NCI-H2029 (cell line): ENCODE measurements at regions not wholly inside any gene's neighbourhood (a gene's known extent, or its start where the extent isn't known, plus 50 kb on each side); places are given as distances from the start of the nearest gene placed in this dataset.
A peak's percentile ranks its signal among the peaks of the same experiment; 100 is the strongest.

Source experiments
- DNase-seq: peaks from one replicate; lab custom pipeline; 2025; lab: John Stamatoyannopoulos, UW

DNA sequence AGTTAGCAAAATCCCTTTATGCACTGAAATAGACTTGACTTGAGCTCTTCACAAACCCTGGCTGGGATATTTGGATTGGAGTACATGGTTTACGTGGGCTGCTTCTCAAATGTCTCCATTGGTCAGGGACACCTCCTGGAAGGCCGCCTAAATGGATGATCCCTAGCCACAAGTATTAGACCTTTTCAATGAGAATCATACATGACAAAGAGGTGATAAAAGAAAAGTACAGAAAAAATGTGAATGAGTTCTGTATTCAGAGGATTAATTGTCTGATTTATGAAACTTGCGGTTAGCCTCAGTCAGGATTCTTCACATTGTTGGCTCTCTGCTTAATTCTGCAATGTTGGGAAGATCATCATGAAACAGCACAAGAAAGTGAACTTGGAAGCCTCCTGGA lies 752.8 kb upstream of the ADAMTS16 start:
- DNase-seq = no peak

DNA sequence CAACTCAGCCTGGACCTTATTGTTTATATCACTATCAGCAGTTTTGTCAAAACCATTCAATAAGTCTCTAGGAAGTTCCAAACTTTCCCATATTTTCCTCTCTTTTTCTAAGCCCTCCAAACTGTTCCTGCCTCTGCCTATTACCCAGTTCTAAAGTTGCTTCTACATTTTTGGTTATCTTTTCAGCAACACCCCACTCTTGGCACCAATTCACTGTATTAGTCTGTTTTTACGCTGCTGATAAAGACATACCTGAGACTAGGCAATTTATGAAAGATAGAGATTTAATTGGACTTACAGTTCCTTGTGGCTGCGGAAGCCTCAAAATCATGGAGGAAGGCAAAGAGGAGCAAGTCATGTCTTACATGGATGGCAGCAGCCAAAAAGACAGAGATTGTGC lies 744.4 kb upstream of the ADAMTS16 start:
- DNase-seq = no peak

DNA sequence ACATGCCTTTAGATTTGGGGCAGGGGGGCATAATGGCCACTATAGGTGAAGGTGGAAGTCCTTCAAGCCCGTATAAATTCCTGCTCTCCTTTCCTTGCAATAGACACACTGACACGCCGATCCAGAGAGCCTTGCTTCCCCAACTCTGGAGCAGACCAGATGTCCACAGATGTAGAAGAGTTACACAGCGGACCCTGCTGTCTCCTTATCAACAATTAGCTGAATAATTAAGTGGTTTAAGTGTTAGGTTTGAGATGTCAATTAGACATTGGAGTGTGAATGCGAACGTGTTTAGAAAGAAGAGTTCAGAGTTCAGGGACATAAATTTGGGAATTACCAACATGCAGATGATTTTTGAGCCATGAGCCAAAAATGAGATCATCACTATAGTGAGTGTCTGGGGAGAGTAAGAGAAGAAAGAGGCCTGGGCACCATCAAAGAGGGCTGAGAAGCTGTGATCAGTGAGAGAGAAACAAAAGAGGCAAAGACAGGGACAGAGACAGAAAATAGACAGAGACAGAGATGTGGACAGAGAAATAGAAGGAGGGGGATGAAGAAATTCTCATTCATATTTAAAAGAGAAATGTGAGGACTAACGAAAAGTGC lies 734.4 kb upstream of the ADAMTS16 start:
- DNase-seq = no peak

DNA sequence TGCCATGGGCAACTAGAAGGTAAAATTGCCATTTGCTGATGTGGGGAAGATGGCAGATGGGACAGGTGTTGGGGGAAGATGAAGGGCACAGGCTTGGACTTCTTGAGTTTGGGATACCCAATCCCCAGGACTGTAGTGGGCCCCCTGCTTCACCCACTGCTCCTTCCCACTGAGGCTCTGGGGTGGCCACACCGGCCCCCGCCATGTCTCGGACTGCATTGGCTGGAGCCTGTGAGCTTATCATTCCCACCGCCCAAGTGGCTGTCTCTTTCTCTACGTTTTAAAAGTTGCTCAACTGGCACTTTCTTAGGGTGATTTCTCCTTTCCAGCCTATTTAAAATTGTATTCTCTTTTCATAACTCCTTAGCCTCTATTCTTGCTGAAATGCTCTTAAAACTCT lies 730.0 kb upstream of the ADAMTS16 start:
- no peak for DNase-seq

DNA sequence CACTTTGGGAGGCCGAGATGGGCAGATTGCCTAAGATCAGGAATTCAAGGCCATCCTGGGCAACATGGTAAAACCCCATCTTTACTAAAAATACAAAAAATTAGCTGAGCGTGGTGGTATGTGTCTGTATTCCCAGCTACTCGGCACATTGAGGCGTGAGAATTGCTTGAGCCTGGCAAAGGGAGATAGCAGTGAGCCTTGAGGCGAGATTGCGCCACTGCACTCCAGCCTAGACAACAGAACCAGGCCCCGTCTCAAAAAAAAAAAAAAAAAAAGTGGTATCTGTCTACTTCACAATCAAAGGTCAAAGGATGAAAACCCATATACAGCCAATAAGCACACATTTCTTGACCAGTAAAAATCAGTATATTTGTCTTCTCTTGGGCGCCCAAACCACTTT lies 728.5 kb upstream of the ADAMTS16 start:
- no peak for DNase-seq

DNA sequence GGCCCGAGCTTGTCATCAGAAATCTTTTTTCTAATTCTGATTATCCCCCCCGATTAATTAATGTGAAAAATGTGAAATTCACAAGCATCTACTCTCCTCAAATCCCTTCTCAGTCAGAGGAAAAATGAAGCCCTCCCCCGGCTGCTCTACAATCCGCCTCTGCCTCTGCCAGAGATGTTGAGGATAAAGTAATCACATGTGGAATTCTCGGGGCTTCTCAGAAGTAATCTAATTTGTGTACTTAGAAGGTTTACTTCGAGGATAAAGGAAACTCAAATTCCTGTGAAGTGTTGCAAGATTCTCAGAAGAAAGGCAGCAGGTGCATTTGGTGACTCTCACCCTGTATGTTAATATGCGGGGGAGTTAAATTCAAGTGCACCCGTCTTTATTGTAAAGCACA lies 726.1 kb upstream of the ADAMTS16 start:
- no peak for DNase-seq

DNA sequence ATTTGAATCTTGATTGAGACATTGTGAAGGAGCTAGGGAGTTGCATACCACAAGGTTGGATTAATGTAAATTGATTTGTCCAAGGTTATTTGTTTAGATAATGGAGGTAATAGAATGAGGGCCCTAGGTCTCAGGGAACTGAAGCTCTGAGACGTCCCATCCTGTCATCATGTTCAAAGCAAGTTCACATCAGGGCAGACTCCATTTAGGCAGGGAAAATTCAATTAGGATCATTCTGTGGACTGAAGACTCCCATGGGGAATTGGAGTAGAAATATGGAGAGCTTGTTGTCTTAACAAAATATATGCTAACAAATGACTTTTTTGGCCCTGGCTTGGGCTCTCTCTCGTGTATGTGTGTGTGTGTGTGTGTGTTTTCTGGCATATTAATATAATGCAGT lies 722.0 kb upstream of the ADAMTS16 start:
- no peak for DNase-seq

DNA sequence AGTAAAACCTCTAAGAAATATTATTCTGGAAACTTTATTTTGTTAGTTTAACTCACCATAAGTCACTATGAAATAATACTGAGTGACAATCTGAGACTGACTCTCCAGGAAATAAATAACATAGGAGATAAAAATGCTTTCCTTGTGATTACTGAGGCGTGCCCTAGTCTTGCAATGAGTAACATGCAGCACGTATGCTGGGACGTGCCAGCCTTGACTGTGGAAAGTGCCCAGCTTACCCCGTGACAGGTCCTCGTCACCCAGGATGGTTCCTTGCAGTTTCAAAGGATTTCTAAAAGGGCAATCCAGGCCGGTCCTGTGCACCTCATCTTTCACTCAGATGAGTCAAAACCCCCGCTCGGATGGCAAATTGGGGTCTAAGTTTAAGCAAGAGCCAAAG lies 720.8 kb upstream of the ADAMTS16 start:
- DNase-seq = no peak

DNA sequence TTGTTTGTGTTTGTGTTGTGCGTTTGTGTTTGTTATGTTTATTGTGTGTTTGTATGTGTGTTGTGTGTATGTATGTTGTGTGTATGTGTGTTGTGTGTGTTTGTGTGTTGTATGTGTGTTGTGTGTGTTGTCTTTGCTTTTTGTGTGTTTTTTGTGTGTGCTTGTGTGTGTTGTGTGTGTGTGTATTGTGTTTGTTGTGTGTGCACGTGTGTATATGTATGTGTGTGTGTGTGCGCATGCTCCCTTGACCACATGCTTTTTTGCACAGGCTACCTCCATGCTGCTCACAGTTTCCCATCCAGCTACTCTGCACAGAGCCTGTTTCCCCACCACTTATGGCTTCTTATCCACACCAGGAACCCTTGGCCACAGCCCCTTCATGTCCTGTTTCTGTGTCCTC lies 720.0 kb upstream of the ADAMTS16 start:
- DNase-seq = no peak

DNA sequence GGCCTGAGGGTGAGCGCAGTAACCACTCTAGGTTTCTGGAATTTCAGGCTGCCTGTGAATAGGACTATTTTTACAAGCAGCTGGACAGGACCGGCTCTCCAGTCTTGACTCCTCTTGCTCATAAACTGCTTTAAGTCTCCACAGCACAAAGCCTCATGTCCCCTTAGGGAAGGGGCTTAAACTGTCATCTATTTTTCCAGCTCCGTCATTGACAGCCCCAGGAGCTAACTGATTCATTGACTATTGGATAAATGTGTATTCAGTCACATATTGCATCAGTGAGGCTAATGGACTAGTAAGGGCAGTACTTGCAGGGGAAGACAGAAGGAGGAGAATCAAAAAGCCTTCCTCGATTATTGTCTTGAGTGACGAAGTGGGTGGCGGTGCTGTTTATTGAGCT lies 719.4 kb upstream of the ADAMTS16 start:
- no peak for DNase-seq

DNA sequence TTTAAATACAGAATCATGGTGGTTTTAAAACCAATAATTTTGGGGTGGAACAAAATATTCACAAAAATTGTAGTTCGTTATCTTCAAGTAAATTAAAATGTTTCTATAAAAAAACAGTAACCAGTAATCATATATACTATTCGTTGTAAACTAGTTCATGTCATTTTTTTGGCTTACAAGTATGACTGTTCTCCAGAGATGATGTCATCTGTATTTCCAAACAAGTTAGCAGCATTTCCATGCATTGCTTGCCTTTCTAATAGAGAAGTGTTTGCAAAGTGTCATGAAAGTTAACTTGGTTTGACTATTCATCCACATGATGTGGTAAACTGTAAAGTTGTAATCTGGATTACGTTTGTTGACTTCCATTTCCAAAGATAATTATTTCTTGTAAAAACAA lies 717.9 kb upstream of the ADAMTS16 start:
- no peak for DNase-seq

DNA sequence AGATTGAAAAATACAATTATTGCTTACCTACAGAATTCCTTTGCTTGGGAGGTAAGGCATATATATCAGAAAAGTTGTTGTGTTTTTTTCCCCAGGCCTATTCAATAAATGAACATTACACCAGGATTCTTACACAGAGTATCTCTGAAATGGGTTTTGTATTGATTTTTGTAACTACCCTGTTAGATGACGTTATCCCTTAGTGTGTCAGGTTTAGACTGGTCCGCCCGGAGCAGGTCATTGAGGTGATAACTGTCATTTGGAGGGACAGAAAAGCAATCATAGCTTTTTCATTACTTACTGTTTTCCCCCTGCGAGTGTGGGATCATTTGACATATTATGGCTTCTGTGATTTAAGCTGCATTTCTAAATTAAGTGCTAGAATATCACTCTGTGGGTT lies 715.2 kb upstream of the ADAMTS16 start:
- DNase-seq = no peak

DNA sequence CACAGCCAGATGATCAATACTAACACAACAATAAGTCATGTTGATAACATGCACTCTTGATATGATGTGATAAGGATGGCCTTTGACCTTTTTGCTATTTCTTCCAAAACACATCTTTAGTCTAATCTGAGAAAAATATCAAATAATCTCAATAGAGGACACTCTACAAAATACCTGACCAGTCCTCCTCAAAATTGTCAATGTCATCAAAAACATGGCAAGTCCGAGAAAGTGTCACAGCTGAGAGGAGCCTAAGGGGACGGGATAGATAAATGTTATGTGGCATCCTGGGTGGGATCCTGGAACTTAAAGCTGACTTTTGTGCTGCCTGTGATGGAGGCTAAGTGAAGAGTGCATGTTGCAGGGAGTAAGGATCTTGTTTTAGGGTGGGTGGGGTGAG lies 699.6 kb upstream of the ADAMTS16 start:
- DNase-seq = no peak

DNA sequence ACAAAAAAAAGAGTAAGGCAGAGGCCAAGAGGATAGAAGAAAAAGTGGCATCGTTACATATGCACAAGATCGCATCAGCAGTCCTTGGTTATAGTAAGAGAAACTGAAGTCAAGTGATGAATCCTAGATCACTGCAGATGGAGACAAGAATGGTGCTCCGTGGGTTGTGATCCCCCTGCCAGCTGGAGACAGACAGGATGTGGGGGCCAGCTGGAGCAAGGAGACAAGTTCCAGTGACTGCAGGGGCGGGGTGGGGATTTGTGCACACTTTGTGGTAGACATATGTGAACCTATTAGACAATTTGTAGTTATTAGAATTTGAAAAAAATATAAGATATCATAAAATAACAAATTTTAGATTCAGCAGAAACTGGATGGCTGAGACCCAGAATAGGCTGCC lies 697.9 kb upstream of the ADAMTS16 start:
- no peak for DNase-seq

DNA sequence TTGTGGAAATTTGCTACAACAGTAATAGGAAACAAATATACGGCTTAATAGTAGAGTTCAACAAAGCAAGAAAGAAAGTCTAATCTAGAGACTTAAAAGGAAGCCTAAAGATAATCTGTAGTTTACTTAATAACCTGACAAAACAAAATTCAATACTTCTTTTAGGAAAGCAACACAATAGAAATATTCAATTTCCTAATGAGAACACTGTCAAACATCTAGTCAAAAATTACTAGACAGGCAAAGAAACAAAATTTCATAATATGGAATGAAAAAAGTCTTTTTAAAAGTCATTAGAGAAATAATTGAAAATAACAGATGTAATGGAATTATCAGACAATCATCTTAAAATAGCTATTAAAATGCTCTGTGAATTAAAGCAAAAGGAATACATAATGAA lies 692.5 kb upstream of the ADAMTS16 start:
- no peak for DNase-seq

DNA sequence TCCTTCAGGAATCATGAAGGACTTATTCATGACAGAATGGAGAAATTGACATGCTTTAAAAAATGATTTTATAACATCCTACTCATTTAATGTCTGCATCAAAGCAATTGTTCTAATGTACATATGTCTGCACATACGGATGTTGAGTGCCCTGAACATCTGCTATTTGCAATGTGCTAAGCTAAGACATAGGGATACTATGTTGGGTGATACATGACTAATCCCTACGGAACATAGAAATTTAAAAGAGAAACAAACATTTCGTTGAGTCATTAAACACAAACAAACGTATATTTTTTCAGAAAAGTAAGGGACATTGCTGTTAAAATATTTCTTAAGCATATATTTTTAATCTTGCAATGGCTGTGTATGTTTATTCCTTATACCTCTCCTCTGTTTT lies 686.5 kb upstream of the ADAMTS16 start:
- DNase-seq = no peak

DNA sequence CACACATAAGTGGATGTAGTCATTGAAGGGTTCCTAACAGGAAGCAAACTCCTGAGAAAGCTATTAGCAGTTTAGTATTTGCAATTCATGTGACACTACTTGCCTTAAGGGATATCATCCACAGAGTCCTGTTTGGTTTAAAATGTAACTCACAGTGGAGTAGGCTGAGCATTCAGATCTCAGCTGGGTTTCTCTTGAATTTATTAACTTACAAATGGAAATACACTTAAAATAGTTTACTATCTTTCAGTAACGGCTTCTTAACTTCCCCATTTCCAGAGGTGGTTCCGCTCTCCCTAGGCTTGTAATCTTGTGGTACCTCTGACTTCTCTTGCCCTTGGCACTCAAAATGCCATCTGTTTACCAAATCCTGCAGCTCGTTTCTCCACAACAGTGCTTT lies 660.7 kb upstream of the ADAMTS16 start:
- no peak for DNase-seq

DNA sequence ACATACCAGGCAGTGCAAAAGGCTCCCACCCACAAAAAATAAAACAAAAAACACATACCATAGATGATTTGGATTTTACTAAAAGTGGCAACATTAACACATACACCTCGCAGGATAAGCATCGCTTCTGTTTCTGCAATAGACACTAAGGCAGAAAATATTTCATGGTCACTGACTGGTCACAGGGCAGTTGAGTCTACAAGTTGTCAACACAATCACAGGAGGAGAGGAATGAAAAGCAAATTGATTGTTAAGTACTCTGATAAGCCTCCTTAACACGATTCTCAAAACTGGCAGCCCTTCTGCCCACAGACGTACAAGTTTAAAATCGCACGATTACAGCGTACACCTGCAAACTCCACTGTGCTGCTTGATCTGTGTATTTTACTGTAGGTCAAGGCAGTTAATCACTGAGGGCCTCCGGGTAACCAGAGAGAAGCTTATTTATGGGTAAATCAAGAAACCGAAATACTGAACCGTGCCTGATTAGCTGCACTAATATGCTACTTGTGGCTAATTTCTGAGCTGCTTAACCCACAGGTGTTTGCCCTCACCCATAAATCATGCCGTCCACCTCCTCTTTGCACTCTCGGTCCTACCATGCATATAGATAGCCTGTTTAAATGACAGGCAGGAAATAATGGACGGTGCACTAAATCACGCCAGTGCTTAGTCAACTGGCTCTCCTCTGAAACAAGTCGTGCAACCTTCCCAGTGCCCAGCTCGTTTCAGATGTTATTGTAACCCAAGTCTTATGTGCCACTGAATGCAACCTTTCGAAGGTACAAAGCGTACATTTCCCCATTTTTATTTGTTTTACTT lies 659.4 kb upstream of the ADAMTS16 start:
- peak; percentile 31 for DNase-seq

DNA sequence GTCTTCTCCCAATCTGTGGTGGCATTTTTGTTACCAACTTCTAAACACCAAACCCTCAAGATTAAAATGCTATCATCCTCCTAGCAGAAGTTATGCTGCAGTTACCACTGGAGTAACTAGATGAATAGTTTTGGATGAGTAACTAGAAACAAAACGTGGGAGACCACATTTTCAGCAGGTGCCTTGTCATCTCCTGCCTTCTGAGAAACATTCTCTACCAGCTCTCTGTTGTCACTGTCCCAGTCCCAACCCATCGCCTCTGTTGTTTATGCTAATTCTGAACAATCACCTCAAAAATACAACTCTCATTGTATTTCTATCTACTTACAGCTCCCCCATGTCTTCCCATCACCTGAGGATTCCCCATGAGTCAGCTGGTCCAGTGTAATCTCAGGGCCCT lies 652.5 kb upstream of the ADAMTS16 start:
- no peak for DNase-seq

DNA sequence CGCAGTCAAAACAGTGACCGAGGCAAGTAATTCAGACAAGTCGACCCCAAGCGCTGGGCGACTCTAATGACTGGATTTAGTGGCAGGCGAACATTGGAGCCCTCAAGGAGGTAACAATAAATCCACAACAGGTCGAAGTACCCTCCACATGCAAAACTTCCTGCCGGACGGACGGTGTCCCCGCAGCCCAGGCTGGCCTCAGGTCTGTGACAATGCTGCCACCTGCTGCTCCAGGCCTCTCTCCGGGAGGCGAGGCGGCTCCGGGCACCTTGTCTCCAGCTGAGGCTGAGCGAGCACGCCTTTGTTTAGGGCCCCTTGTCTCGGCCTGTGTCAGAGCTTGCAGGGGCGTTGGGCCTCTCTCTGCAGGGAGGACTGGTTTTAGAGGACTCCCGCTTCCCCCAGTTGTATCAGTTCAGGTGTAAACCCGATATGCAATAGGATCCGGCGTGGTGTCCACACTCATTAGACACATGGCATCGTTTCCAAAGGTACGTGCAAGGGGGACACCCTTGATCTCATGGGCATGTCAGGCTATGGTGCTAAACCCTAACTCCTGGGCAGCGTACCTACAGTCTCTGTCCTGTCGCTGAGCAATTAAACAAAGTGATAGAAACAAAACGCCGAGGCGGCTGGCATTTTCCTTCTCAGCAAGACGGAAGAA lies 628.0 kb upstream of the ADAMTS16 start:
- no peak for DNase-seq

DNA sequence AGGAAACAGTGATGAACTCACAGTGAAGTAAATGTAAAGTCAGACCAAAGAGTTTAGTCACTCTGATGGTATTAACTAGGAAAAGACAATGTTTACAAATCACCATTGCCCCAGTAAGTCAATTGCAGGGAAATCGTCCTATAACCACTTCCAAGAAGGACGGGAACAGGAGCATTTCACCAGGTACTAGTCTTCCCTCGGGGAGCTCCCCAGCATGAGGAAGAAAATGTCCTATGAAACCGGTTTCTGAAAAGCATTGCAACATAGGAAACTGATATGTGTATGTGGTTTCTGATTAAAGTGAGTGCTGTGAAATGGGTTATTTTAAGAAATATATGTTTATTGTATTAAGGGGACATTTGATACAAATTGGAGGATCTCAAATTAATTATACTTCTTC lies 626.7 kb upstream of the ADAMTS16 start:
- DNase-seq = no peak

DNA sequence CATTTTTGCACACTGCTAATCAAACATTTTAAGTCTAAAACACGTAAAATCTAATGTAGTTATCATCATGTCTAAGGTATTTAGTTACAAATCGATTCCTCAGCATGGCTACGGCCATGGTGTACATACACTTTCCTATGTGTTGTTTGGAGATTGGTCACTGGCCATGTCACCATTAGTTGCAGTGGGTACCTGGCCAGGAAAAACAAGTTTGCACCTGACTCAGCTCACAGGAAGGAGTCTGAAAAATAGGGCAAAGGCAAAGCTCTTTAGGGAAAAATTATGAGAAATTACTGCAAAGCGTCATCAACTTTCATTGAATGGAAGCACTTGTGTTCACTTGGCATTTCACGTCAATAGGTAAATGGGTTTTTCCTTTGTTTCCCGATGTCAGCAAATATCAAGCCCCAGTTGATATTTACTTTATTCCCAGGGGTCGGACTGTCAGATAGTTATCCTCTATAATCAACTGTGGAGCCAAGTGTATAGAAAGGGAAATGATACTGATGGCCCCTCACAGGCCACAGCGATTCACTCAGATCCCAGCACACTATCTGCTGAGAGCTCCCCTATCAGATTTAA lies 626.0 kb upstream of the ADAMTS16 start:
- DNase-seq = no peak
